Tibial nerve (tissue), 4 donors: ENCODE measurements at regions not wholly inside any gene's neighbourhood (a gene's known extent, or its start where the extent isn't known, plus 50 kb on each side); places are given as distances from the start of the nearest gene placed in this dataset.

ENCODE experiments used
- DNase-seq, 2 donors: peaks; one replicate each; pipeline ENCODE4 v3.0.0-alpha.2; 2019; ENCODE audit warnings: low spot score in 2 of 2
- H3K27ac ChIP-seq, 4 donors: fragments of 200-600 bp; sonication (generic) in 3 of 4; one replicate each; pipeline ENCODE4 v1.5.1; 2017 to 2019; ENCODE audit warnings: mild to moderate bottlenecking in 1 of 4
- H3K27me3 ChIP-seq, 2 donors: fragments of 200-600 bp; sonication (generic) in 1 of 2; one replicate each; pipeline versions ENCODE4 v1.5.1 to v1.6.0; 2017 to 2019
- H3K36me3 ChIP-seq, 3 donors: fragments of 200-600 bp; sonication (generic); one replicate each; pipeline ENCODE4 v1.5.1; 2018 to 2019
- H3K4me1 ChIP-seq, 4 donors: fragments of 200-600 bp; sonication (generic) in 3 of 4; one replicate each; pipeline ENCODE4 v1.5.1; 2017 to 2019
- H3K4me3 ChIP-seq, 4 donors: fragments of 200-600 bp; sonication (generic) in 3 of 4; one replicate each; pipeline ENCODE4 v1.5.1; 2017 to 2019; ENCODE audit warnings: mild to moderate bottlenecking in 1 of 4, moderate library complexity in 1 of 4
- H3K9me3 ChIP-seq, 4 donors: fragments of 200-600 bp; sonication (generic) in 3 of 4; one replicate each; pipeline ENCODE4 v1.5.1; 2017 to 2019
- EP300 ChIP-seq, 2 donors: sonication (generic); formaldehyde crosslinking; IDR thresholded peaks; one replicate each; pipeline ENCODE4 v1.6.1; 2017; ENCODE audit warnings: antibody characterized with exemption in 2 of 2, mild to moderate bottlenecking in 1 of 2
- POLR2A ChIP-seq, 2 donors: fragments of 450-650 bp; IDR thresholded peaks; one replicate each; pipeline ENCODE4 v1.6.1; 2017; ENCODE audit warnings: antibody characterized with exemption in 2 of 2, mild to moderate bottlenecking in 2 of 2, moderate library complexity in 2 of 2
- WGBS, 2 donors: methylation state at CpG; one replicate each; pipeline ENCODE4 v1.1.5; 2018; 5-methylcytosine and 5-hydroxymethylcytosine counted together
- TF ChIP-seq, protein P1 (sequence below), 5 experiments: fragments of 200-600 bp in 3 of 5; fragments of 450-650 bp in 2 of 5; sonication (generic) in 3 of 5; IDR thresholded peaks; one replicate each; pipeline ENCODE4 v1.5.1; 2016 to 2019; ENCODE audit warnings: antibody characterized with exemption in 5 of 5, mild to moderate bottlenecking in 3 of 5, moderate library complexity in 2 of 5

DNA sequence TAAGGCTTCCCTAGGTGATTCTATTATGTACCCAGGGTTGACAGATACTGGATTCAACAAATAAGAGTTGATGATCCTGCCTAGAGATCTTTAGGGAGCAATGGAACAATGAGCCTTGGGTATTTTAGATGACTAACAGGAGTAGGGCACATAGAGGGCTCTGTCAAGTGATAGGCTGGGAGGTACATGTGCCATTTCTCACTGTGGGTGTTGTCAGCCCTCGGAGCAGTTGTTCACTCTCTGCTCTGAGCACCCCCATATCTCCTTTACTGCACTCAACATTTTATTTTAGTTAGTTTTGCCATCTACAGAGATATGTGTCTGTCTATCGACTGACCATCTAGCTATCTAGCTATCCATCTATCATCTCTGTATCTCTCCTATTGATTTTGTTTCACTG lies 950.6 kb downstream of the TYW1 start:
- Histone ChIP-seq H3K36me3 (no peaks in the 10 kb centered on the region), H3K4me3 (no peak overlapping the region), H3K27ac (no peak overlapping the region), H3K4me1 (no peaks in the 10 kb centered on the region), H3K27me3 (no peaks in the 10 kb centered on the region), H3K9me3 (no peaks in the 10 kb centered on the region)
- no peak for DNase-seq
- TF ChIP-seq POLR2A (IDR thresholded peaks at IDR 0.05) = no peak
- TF ChIP-seq, protein P1, sequence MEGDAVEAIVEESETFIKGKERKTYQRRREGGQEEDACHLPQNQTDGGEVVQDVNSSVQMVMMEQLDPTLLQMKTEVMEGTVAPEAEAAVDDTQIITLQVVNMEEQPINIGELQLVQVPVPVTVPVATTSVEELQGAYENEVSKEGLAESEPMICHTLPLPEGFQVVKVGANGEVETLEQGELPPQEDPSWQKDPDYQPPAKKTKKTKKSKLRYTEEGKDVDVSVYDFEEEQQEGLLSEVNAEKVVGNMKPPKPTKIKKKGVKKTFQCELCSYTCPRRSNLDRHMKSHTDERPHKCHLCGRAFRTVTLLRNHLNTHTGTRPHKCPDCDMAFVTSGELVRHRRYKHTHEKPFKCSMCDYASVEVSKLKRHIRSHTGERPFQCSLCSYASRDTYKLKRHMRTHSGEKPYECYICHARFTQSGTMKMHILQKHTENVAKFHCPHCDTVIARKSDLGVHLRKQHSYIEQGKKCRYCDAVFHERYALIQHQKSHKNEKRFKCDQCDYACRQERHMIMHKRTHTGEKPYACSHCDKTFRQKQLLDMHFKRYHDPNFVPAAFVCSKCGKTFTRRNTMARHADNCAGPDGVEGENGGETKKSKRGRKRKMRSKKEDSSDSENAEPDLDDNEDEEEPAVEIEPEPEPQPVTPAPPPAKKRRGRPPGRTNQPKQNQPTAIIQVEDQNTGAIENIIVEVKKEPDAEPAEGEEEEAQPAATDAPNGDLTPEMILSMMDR (IDR thresholded peaks at IDR 0.05) = no peak
- no peak for TF ChIP-seq EP300 (IDR thresholded peaks at IDR 0.05)
- 92% methylated on average over 2 of the region's 2 CpGs for WGBS, 2 donors

DNA sequence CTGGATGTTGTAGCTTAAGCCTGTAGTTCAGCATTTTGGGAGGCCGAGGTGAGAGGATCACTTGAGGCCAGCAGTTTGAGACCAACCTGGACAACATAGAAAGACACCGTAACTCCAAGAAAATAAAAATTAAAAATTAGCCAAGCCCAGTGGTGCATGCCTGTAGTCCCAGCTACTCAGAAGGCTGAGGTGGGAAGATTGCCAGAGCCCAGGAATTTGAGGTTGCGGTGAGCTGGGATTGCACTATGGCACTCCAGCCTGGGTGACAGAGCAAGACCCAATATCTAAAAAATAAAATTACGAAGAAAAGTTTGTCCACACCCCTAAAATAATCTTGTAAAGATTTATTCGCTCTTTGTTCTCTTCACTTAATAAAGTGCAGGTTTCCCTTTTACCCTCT lies 951.0 kb downstream of the TYW1 start:
- no peak for DNase-seq
- no peaks in the 10 kb centered on the region for H3K36me3 ChIP-seq
- TF ChIP-seq, protein P1 (IDR thresholded peaks at IDR 0.05) = no peak
- TF ChIP-seq POLR2A (IDR thresholded peaks at IDR 0.05) (no peak), EP300 (IDR thresholded peaks at IDR 0.05) (no peak)
- no peak overlapping the region for H3K4me3 ChIP-seq
- H3K27me3 ChIP-seq = no peaks in the 10 kb centered on the region
- no peaks in the 10 kb centered on the region for H3K4me1 ChIP-seq
- WGBS, 2 donors = 83 to 85% methylated on average over 5 of the region's 5 CpGs
- H3K9me3 ChIP-seq = no peaks in the 10 kb centered on the region
- no peak overlapping the region for H3K27ac ChIP-seq

DNA sequence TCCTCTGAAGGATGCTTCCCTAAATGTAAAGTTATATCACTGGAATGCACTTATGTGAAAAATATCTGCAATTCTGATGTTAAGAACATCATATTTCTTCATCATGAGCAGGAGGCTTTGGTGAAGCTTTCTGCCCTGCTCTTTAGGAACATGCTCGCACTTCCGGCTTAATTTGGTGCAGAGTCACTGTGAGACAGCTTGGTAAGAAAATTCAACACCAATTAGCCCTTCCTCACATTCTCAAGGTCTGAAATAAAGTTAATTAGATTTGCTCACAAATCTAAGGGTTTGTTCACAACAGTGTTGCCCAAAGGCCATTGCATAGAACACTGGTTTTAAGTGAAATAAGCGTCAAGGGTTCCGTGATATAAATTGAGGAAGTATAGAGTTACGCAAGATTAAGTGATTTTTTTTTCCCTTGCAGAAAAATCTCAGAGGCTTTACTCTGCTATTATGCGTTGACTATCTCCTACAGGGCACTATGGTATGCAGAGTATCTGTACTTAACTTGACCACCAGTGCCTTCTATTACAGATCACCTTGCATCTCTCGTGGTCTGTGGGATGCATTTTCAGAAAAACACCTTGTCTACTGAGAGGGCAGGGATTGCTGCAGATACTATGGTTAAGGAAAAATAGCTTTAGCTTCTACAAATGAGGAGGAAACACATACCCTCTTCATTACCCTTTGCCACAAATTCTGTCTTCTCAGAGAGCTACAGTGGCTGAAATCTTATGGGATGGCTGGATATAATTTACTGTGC lies 953.9 kb downstream of the TYW1 start:
- Histone ChIP-seq H3K9me3 (no peaks in the 10 kb centered on the region), H3K36me3 (no peaks in the 10 kb centered on the region), H3K27me3 (no peaks in the 10 kb centered on the region), H3K4me1 (no peaks in the 10 kb centered on the region), H3K4me3 (no peak overlapping the region), H3K27ac (no peak overlapping the region)
- 77 to 83% methylated on average over 7 of the region's 7 CpGs for WGBS, 2 donors
- no peak for DNase-seq
- TF ChIP-seq POLR2A (IDR thresholded peaks at IDR 0.05) (no peak), EP300 (IDR thresholded peaks at IDR 0.05) (no peak)
- TF ChIP-seq, protein P1 (IDR thresholded peaks at IDR 0.05) = no peak

GRCh38 chr7:67955061-67955460 lies 958.4 kb downstream of the TYW1 start:
- Histone ChIP-seq H3K27me3 (no peaks in the 10 kb centered on the region), H3K4me1 (no peaks in the 10 kb centered on the region), H3K9me3 (no peaks in the 10 kb centered on the region), H3K36me3 (no peaks in the 10 kb centered on the region), H3K4me3 (no peak overlapping the region), H3K27ac (peak overlapping the region in 1 of 4 donors; percentile 0)
- WGBS, 2 donors = 16 to 29% methylated on average over 3 of the region's 3 CpGs
- DNase-seq = no peak
- TF ChIP-seq EP300 (IDR thresholded peaks at IDR 0.05) (no peak), POLR2A (IDR thresholded peaks at IDR 0.05) (no peak)
- TF ChIP-seq, protein P1 (IDR thresholded peaks at IDR 0.05) = no peak

- TF ChIP-seq POLR2A (IDR thresholded peaks at IDR 0.05) = no peak
- no peak for TF ChIP-seq EP300 (IDR thresholded peaks at IDR 0.05)
- TF ChIP-seq, protein P1 (IDR thresholded peaks at IDR 0.05) = no peak
- H3K9me3 ChIP-seq = peaks cover 0 to 17% (median 0%) of the 10 kb centered on the region in 4 donors
- no peak overlapping the region for H3K4me3 ChIP-seq
- no peak for DNase-seq
- H3K27me3 ChIP-seq = no peaks in the 10 kb centered on the region
- WGBS, 2 donors = 92% methylated on average over 1 of the region's 1 CpG; no CpG with 5 or more reads in 1 of the 2 donors
- H3K36me3 ChIP-seq = no peaks in the 10 kb centered on the region
- no peak overlapping the region for H3K27ac ChIP-seq
- H3K4me1 ChIP-seq = no peaks in the 10 kb centered on the region
Observed at GRCh38 chr7:67962863-67963262, 966.2 kb downstream of the TYW1 start.
